Tongue (tissue), 1 donor: ENCODE measurements at regions not wholly inside any gene's neighbourhood (a gene's known extent, or its start where the extent isn't known, plus 50 kb on each side); places are given as distances from the start of the nearest gene placed in this dataset.

Source experiments
- DNase-seq: peaks from one replicate; pipeline ENCODE4 v3.0.0-alpha.2; 2015

GRCh38 chr2:19426144-19426543, 67.7 kb upstream of the OSR1 start:
- no peak for DNase-seq

GRCh38 chr2:19425419-19425818, 67.0 kb upstream of the OSR1 start:
- DNase-seq = no peak

- peak; percentile 38 for DNase-seq
These were observed 60.9 kb upstream of the OSR1 start for GRCh38 chr2:19419211-19419880.

- DNase-seq = peak; percentile 27
These were observed 58.6 kb upstream of the OSR1 start for GRCh38 chr2:19416784-19417684.

- DNase-seq = no peak
These were observed 57.7 kb upstream of the OSR1 start for GRCh38 chr2:19416083-19416482.

- peak; percentile 52 for DNase-seq
These were observed 50.6 kb upstream of the OSR1 start for GRCh38 chr2:19409046-19409445.

GRCh38 chr2:19408592-19408991, 50.2 kb upstream of the OSR1 start:
- DNase-seq = no peak
